SHP77 treated with DMSO at 0.1 percent for 48 hours (cell line): ENCODE measurements at regions not wholly inside any gene's neighbourhood (a gene's known extent, or its start where the extent isn't known, plus 50 kb on each side); places are given as distances from the start of the nearest gene placed in this dataset.
"Not testable (repeated sequence)": the region's sequence is repeated elsewhere in the genome, so short reads cannot be mapped to it uniquely, and the experiment has no call there.

ENCODE experiments used
- DNase-seq: peaks from one replicate; lab custom pipeline; 2025; lab: John Stamatoyannopoulos, UW

- DNase-seq: not testable (repeated sequence)
These were observed 518.4 kb downstream of the TUBA3C start for GRCh38 chr13:18663222-18663621.

GRCh38 chr13:18643644-18644172 is 537.9 kb downstream of the TUBA3C start:
- not testable (repeated sequence) for DNase-seq

GRCh38 chr13:18628928-18629327 is 552.7 kb downstream of the TUBA3C start:
- not testable (repeated sequence) for DNase-seq

- no peak for DNase-seq
These were observed 553.2 kb downstream of the TUBA3C start for GRCh38 chr13:18628428-18628827.

GRCh38 chr13:18624061-18624460 is 557.6 kb downstream of the TUBA3C start:
- not testable (repeated sequence) for DNase-seq

GRCh38 chr13:18618442-18618841 is 563.2 kb downstream of the TUBA3C start:
- DNase-seq: not testable (repeated sequence)

- DNase-seq: not testable (repeated sequence)
These were observed 571.1 kb downstream of the TUBA3C start for GRCh38 chr13:18610476-18610875.

- DNase-seq: not testable (repeated sequence)
These were observed 572.3 kb downstream of the TUBA3C start for GRCh38 chr13:18609371-18609770.

GRCh38 chr13:18608851-18609250 is 572.8 kb downstream of the TUBA3C start:
- DNase-seq: not testable (repeated sequence)

GRCh38 chr13:18600366-18600765 is 581.3 kb downstream of the TUBA3C start:
- DNase-seq: not testable (repeated sequence)

- not testable (repeated sequence) for DNase-seq
These were observed 581.8 kb downstream of the TUBA3C start for GRCh38 chr13:18599791-18600211.

GRCh38 chr13:18598543-18598942 is 583.1 kb downstream of the TUBA3C start:
- DNase-seq: not testable (repeated sequence)

- DNase-seq: not testable (repeated sequence)
These were observed 583.7 kb downstream of the TUBA3C start for GRCh38 chr13:18597940-18598339.

- not testable (repeated sequence) for DNase-seq
These were observed 604.5 kb downstream of the TUBA3C start for GRCh38 chr13:18577103-18577502.

GRCh38 chr13:18567890-18568289 is 613.7 kb downstream of the TUBA3C start:
- DNase-seq: not testable (repeated sequence)
